ENCODE measurements at regions not wholly inside any gene's neighbourhood (a gene's known extent, or its start where the extent isn't known, plus 50 kb on each side); places are given as distances from the start of the nearest gene placed in this dataset.

DNA sequence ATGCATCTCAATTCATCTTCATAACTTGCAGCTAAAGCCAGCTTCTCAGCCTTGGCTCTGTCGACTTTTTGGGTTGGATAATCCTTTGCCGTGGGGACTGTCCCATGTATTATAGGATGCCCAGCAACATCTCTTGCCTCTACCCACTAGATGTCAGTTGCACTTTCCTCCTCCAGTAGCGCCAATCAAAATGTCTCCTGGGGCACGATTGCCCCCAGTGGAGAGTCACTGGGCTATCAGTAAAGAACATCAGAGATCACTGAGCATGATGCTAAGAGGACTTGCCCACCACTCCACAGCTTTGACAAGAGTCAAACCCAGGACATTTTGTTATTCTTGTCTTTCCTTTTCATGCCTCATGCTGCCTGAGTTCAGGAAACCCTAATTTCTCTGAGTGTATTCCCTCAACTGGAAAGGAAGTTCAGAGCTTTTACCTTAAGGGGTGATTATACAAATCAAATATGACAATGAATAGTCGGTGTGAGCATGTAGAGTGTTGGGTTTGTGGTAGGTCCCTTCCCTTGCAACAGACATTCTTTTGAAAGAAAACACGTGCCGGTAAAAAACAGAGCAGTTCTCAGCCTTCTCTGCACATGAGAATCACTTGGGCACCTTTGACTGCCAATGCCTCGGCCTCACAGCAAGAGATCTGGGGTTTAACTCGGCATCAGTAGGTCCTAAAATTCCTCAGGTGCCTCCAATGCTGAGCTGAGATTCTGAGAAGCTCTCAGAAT lies 980.6 kb downstream of the VRK1 start:
- Histone ChIP-seq H3K9me3 (ENCODE audit: low read depth) (no peaks in the 10 kb centered on the region), H3K9me2 (ENCODE audit: insufficient read depth) (no peaks in the 10 kb centered on the region), H3F3A (ENCODE audit: insufficient read depth) (no peaks in the 10 kb centered on the region), H3K4me2 (ENCODE audit: unreplicated experiment) (no peak overlapping the region), H3K36me3 (ENCODE audit: low read depth) (no peaks in the 10 kb centered on the region), H3K27me3 (replicated peaks; ENCODE audit: insufficient read depth) (no peaks in the 10 kb centered on the region), H3K79me2 (ENCODE audit: insufficient read depth) (no peaks in the 10 kb centered on the region), H4K20me1 (ENCODE audit: insufficient read depth) (no peaks in the 10 kb centered on the region), H2AFZ (no peak overlapping the region), H3K4me1 (ENCODE audit: insufficient read depth) (no peaks in the 10 kb centered on the region), H3K27ac (no peak overlapping the region), H3K9ac (no peak overlapping the region), H3K4me3 (no peak overlapping the region)
- no peak for DNase-seq
- in situ Hi-C loops (cut with MboI) = no loop called here
- TF ChIP-seq EZH2 (IDR thresholded peaks at IDR 0.05; ENCODE audit: insufficient read depth, poor library complexity, severe bottlenecking) (no peak), EZH2phosphoT487 (IDR thresholded peaks at IDR 0.05; ENCODE audit: insufficient read depth, low read depth) (no peak)
- WGBS, 2 experiments (ENCODE audit: low coverage in 1 of 2, low lambda C conversion rate in 2 of 2, missing lambda C conversion rate in 2 of 2) = 32 to 36% methylated on average over 9 of the region's 9 CpGs

DNA sequence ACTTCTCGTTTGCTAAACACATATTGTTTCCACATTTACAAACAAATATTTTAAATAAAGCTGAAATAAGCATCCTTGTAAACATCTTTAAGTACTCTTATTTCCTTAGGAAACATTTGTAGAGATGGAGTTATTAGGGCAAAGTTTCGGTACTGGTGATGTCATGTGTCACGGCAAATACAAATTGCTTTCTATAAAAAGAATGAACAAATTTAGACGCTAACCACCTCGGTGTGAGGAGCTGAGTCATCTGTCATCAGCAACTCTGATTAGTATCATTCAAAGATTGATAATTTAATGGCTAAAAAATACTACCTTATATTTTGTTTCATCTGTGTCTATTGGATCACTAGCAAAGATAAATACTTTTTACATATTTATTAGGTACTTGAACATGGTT lies 982.0 kb downstream of the VRK1 start:
- no peaks in the 10 kb centered on the region for H3K9me3 ChIP-seq (ENCODE audit: low read depth)
- H3K4me1 ChIP-seq (ENCODE audit: insufficient read depth) = no peaks in the 10 kb centered on the region
- no peak overlapping the region for H3K4me3 ChIP-seq
- 18 to 30% methylated on average over 5 of the region's 5 CpGs for WGBS, 2 experiments (ENCODE audit: low coverage in 1 of 2, low lambda C conversion rate in 2 of 2, missing lambda C conversion rate in 2 of 2)
- no peak overlapping the region for H3K27ac ChIP-seq
- in situ Hi-C loops (cut with MboI) = no loop called here
- TF ChIP-seq EZH2phosphoT487 (IDR thresholded peaks at IDR 0.05; ENCODE audit: insufficient read depth, low read depth) (no peak), EZH2 (IDR thresholded peaks at IDR 0.05; ENCODE audit: insufficient read depth, poor library complexity, severe bottlenecking) (no peak)
- no peak overlapping the region for H3K4me2 ChIP-seq (ENCODE audit: unreplicated experiment)
- H3K9me2 ChIP-seq (ENCODE audit: insufficient read depth) = no peaks in the 10 kb centered on the region
- H3K27me3 ChIP-seq (replicated peaks; ENCODE audit: insufficient read depth) = no peaks in the 10 kb centered on the region
- no peaks in the 10 kb centered on the region for H3K79me2 ChIP-seq (ENCODE audit: insufficient read depth)
- no peaks in the 10 kb centered on the region for H4K20me1 ChIP-seq (ENCODE audit: insufficient read depth)
- H3K9ac ChIP-seq = no peak overlapping the region
- no peaks in the 10 kb centered on the region for H3K36me3 ChIP-seq (ENCODE audit: low read depth)
- no peak for DNase-seq
- no peak overlapping the region for H2AFZ ChIP-seq
- no peaks in the 10 kb centered on the region for H3F3A ChIP-seq (ENCODE audit: insufficient read depth)

DNA sequence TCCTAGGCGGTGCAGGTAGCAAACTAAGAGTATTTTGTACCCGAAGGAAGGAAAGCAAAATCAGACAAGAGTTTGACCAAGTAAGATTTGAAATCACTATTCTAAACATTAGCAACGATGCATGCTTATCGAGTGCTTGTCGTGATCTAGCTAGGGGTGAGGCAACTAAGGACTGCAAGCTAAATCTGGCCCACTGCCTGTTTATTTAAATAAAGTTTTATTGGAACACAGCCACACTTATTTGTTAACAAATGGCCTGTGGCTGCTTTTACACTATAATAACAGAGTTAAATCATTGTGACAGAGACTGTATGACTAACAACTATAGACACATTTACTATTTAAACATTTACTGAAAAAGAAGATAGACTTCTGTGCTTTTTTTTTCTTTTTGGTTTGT lies 983.6 kb downstream of the VRK1 start:
- H2AFZ ChIP-seq = no peak overlapping the region
- H3K27me3 ChIP-seq (replicated peaks; ENCODE audit: insufficient read depth) = no peaks in the 10 kb centered on the region
- in situ Hi-C loops (cut with MboI) = no loop called here
- no peaks in the 10 kb centered on the region for H3F3A ChIP-seq (ENCODE audit: insufficient read depth)
- H3K36me3 ChIP-seq (ENCODE audit: low read depth) = no peaks in the 10 kb centered on the region
- no peaks in the 10 kb centered on the region for H3K79me2 ChIP-seq (ENCODE audit: insufficient read depth)
- no peak overlapping the region for H3K4me3 ChIP-seq
- H3K9me2 ChIP-seq (ENCODE audit: insufficient read depth) = no peaks in the 10 kb centered on the region
- H3K4me1 ChIP-seq (ENCODE audit: insufficient read depth) = no peaks in the 10 kb centered on the region
- no peak overlapping the region for H3K27ac ChIP-seq
- no peak overlapping the region for H3K9ac ChIP-seq
- 44 to 50% methylated on average over 5 of the region's 5 CpGs for WGBS, 2 experiments (ENCODE audit: low coverage in 1 of 2, low lambda C conversion rate in 2 of 2, missing lambda C conversion rate in 2 of 2)
- H3K9me3 ChIP-seq (ENCODE audit: low read depth) = no peaks in the 10 kb centered on the region
- TF ChIP-seq EZH2 (IDR thresholded peaks at IDR 0.05; ENCODE audit: insufficient read depth, poor library complexity, severe bottlenecking) = no peak
- TF ChIP-seq EZH2phosphoT487 (IDR thresholded peaks at IDR 0.05; ENCODE audit: insufficient read depth, low read depth) = no peak
- no peak for DNase-seq
- no peak overlapping the region for H3K4me2 ChIP-seq (ENCODE audit: unreplicated experiment)
- H4K20me1 ChIP-seq (ENCODE audit: insufficient read depth) = no peaks in the 10 kb centered on the region

DNA sequence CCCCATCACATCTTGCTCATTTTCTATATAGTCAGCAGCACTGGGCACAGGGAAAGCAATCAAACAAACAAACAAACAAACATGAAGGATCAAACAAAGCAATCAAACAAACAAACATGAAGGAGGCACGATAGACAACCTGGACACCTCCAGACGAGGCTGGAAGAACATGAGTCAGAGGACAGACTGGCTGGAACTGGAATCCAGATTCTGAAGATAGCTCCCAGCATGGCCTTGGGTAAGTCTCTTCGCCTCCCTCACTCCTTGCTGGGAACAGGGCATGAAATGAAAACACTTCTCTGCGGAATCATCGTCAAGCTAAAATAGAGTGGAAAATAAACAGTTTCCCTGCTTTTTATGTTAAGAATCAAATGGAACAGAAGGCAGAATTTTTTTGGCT lies 984.8 kb downstream of the VRK1 start:
- H3K9ac ChIP-seq = no peak overlapping the region
- no peak overlapping the region for H3K4me2 ChIP-seq (ENCODE audit: unreplicated experiment)
- H3K36me3 ChIP-seq (ENCODE audit: low read depth) = no peaks in the 10 kb centered on the region
- TF ChIP-seq EZH2 (IDR thresholded peaks at IDR 0.05; ENCODE audit: insufficient read depth, poor library complexity, severe bottlenecking) (no peak), EZH2phosphoT487 (IDR thresholded peaks at IDR 0.05; ENCODE audit: insufficient read depth, low read depth) (no peak)
- H3F3A ChIP-seq (ENCODE audit: insufficient read depth) = no peaks in the 10 kb centered on the region
- H3K27ac ChIP-seq = no peak overlapping the region
- in situ Hi-C loops (cut with MboI) = no loop called here
- H3K79me2 ChIP-seq (ENCODE audit: insufficient read depth) = no peaks in the 10 kb centered on the region
- H3K9me3 ChIP-seq (ENCODE audit: low read depth) = no peaks in the 10 kb centered on the region
- no peak for DNase-seq
- H3K27me3 ChIP-seq (replicated peaks; ENCODE audit: insufficient read depth) = no peaks in the 10 kb centered on the region
- H3K4me1 ChIP-seq (ENCODE audit: insufficient read depth) = no peaks in the 10 kb centered on the region
- H2AFZ ChIP-seq = no peak overlapping the region
- 41 to 48% methylated on average over 5 of the region's 5 CpGs for WGBS, 2 experiments (ENCODE audit: low coverage in 1 of 2, low lambda C conversion rate in 2 of 2, missing lambda C conversion rate in 2 of 2)
- H3K9me2 ChIP-seq (ENCODE audit: insufficient read depth) = no peaks in the 10 kb centered on the region
- H4K20me1 ChIP-seq (ENCODE audit: insufficient read depth) = no peaks in the 10 kb centered on the region
- H3K4me3 ChIP-seq = no peak overlapping the region

Data from GM23248 (cell line).